ENCODE measurements at regions not wholly inside any gene's neighbourhood (a gene's known extent, or its start where the extent isn't known, plus 50 kb on each side); places are given as distances from the start of the nearest gene placed in this dataset.

- TF ChIP-seq, protein P1, sequence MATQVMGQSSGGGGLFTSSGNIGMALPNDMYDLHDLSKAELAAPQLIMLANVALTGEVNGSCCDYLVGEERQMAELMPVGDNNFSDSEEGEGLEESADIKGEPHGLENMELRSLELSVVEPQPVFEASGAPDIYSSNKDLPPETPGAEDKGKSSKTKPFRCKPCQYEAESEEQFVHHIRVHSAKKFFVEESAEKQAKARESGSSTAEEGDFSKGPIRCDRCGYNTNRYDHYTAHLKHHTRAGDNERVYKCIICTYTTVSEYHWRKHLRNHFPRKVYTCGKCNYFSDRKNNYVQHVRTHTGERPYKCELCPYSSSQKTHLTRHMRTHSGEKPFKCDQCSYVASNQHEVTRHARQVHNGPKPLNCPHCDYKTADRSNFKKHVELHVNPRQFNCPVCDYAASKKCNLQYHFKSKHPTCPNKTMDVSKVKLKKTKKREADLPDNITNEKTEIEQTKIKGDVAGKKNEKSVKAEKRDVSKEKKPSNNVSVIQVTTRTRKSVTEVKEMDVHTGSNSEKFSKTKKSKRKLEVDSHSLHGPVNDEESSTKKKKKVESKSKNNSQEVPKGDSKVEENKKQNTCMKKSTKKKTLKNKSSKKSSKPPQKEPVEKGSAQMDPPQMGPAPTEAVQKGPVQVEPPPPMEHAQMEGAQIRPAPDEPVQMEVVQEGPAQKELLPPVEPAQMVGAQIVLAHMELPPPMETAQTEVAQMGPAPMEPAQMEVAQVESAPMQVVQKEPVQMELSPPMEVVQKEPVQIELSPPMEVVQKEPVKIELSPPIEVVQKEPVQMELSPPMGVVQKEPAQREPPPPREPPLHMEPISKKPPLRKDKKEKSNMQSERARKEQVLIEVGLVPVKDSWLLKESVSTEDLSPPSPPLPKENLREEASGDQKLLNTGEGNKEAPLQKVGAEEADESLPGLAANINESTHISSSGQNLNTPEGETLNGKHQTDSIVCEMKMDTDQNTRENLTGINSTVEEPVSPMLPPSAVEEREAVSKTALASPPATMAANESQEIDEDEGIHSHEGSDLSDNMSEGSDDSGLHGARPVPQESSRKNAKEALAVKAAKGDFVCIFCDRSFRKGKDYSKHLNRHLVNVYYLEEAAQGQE (IDR thresholded peaks at IDR 0.05) = no peak
- TF ChIP-seq RFX5 (IDR thresholded peaks at IDR 0.05) (no peak), ELK1 (IDR thresholded peaks at IDR 0.05; ENCODE audit: low read depth, low read length) (no peak)
Measured at GRCh38 chr3:127033786-127034185, 50.9 kb downstream of the PLXNA1 start.

Measured in A549 (cell line).